IMR-90 (cell line): ENCODE measurements at regions not wholly inside any gene's neighbourhood (a gene's known extent, or its start where the extent isn't known, plus 50 kb on each side); places are given as distances from the start of the nearest gene placed in this dataset.

ENCODE experiments used
- ATAC-seq: fragments of 200-7000 bp; cut with Tn5 transposase; 2 replicates; pipeline ENCODE4 v1.9.1; 2020; ENCODE audit warnings: low read depth, mild to moderate bottlenecking, moderate library complexity
- BruUV-seq: library from RNA; stranded (reverse); fragments of 400-500 nt; replicated peaks from 2 replicates; lab custom pipeline; 2021; lab: Mats Ljungman, UMichigan
- CTCF ChIA-PET: fragments of 300-600 bp; formaldehyde crosslinking; extraction: SDS; loops from one replicate; lab custom pipeline; 2021; ENCODE audit warnings: antibody characterized with exemption; lab: Yijun Ruan, JAX
- POLR2A ChIA-PET: fragments of 300-600 bp; sonication (Branson Sonifier 250); formaldehyde crosslinking; loops from one replicate; lab custom pipeline; 2022; ENCODE audit warnings: antibody characterized with exemption; ENCODE audit not compliant: unreplicated experiment; lab: Charles Lee
- DNase-seq: peaks from one replicate; pipeline ENCODE4 v3.0.0; 2013
- H2AFZ ChIP-seq: replicated peaks from 2 replicates; pipeline ENCODE3; 2013; ENCODE audit warnings: low read length, mild to moderate bottlenecking; ENCODE audit not compliant: poor library complexity
- H2AK5ac ChIP-seq: 2 replicates; pipeline ENCODE4 v1.6.1; 2013; ENCODE audit warnings: low read depth, low read length, inconsistent platforms
- H2AK9ac ChIP-seq: replicated peaks from 2 replicates; pipeline ENCODE3; 2013; ENCODE audit warnings: mild to moderate bottlenecking, low read depth, low read length, moderate library complexity; ENCODE audit not compliant: poor library complexity
- H2BK120ac ChIP-seq: 2 replicates; pipeline ENCODE4 v1.6.1; 2013; ENCODE audit warnings: low read depth, low read length, inconsistent platforms
- H2BK15ac ChIP-seq: 3 replicates; pipeline ENCODE4 v1.6.1; 2013; ENCODE audit warnings: low read depth, low read length, inconsistent platforms
- H2BK20ac ChIP-seq: 2 replicates; pipeline ENCODE4 v1.6.1; 2013; ENCODE audit warnings: low read depth, mild to moderate bottlenecking, inconsistent platforms, low read length, moderate library complexity
- H2BK5ac ChIP-seq: 2 replicates; pipeline ENCODE4 v1.6.1; 2013; ENCODE audit warnings: mild to moderate bottlenecking, low read depth, low read length, inconsistent platforms; ENCODE audit not compliant: poor library complexity, severe bottlenecking
- H3K14ac ChIP-seq: replicated peaks from 2 replicates; pipeline ENCODE4 v1.6.1; 2013; ENCODE audit warnings: low read depth, low read length, inconsistent platforms
- H3K18ac ChIP-seq: 2 replicates; pipeline ENCODE4 v1.6.1; 2013; ENCODE audit warnings: low read depth, low read length, control low read depth
- H3K23ac ChIP-seq: 2 replicates; pipeline ENCODE4 v1.6.1; 2013; ENCODE audit warnings: low read depth, low read length, inconsistent platforms
- H3K27ac ChIP-seq: 2 replicates; pipeline ENCODE4 v1.5.1; 2013; ENCODE audit warnings: mild to moderate bottlenecking, control low read depth, low read length; ENCODE audit not compliant: insufficient read depth
- H3K27me3 ChIP-seq: 2 replicates; pipeline ENCODE4 v1.6.1; 2013; ENCODE audit warnings: low read length; ENCODE audit not compliant: control insufficient read depth, insufficient read depth
- H3K36me3 ChIP-seq: 2 replicates; pipeline ENCODE4 v1.6.1; 2013; ENCODE audit warnings: low read length, mixed read lengths; ENCODE audit not compliant: control insufficient read depth, insufficient read depth
- H3K4ac ChIP-seq: 2 replicates; pipeline ENCODE4 v1.6.1; 2013; ENCODE audit warnings: low read depth, low read length, inconsistent platforms
- H3K4me1 ChIP-seq: 2 replicates; pipeline ENCODE4 v1.6.1; 2013; ENCODE audit warnings: low read length, mixed read lengths; ENCODE audit not compliant: control insufficient read depth, insufficient read depth
- H3K4me2 ChIP-seq: 2 replicates; pipeline ENCODE4 v1.6.1; 2013; ENCODE audit warnings: low read depth, mild to moderate bottlenecking, control low read depth, low read length, moderate library complexity
- H3K4me3 ChIP-seq: 2 replicates; pipeline ENCODE4 v1.5.1; 2013; ENCODE audit warnings: low read depth, mild to moderate bottlenecking, control low read depth, low read length, moderate library complexity; ENCODE audit not compliant: insufficient read depth
- H3K56ac ChIP-seq: 2 replicates; pipeline ENCODE4 v1.6.1; 2013; ENCODE audit warnings: low read length, inconsistent platforms; ENCODE audit not compliant: insufficient read depth; ENCODE audit errors: extremely low read depth
- H3K79me1 ChIP-seq, 2 experiments: 2 replicates each; pipeline ENCODE4 v1.6.1; 2013; ENCODE audit warnings: low read length in 2 of 2, inconsistent platforms in 1 of 2, low read depth in 1 of 2
- H3K9ac ChIP-seq: 2 replicates; pipeline ENCODE4 v1.6.1; 2013; ENCODE audit warnings: low read depth, low read length, control low read depth
- H3K9me1 ChIP-seq: 2 replicates; pipeline ENCODE4 v1.6.1; 2013; ENCODE audit warnings: low read length, inconsistent platforms; ENCODE audit not compliant: insufficient read depth
- H3K9me3 ChIP-seq: 2 replicates; pipeline ENCODE4 v1.6.1; 2013; ENCODE audit warnings: low read length; ENCODE audit not compliant: control insufficient read depth, insufficient read depth
- H4K20me1 ChIP-seq: 2 replicates; pipeline ENCODE4 v1.6.1; 2013; ENCODE audit warnings: low read length, inconsistent platforms; ENCODE audit not compliant: insufficient read depth
- H4K5ac ChIP-seq: 2 replicates; pipeline ENCODE4 v1.6.1; 2013; ENCODE audit warnings: mild to moderate bottlenecking, low read depth, low read length, control low read depth
- H4K8ac ChIP-seq, 2 experiments: 2 replicates each; pipeline ENCODE4 v1.6.1; 2013; ENCODE audit warnings: low read depth in 2 of 2, low read length in 2 of 2, control low read depth in 1 of 2, inconsistent platforms in 1 of 2
- H4K91ac ChIP-seq: 2 replicates; pipeline ENCODE4 v1.6.1; 2013; ENCODE audit warnings: low read depth, low read length, inconsistent platforms; ENCODE audit not compliant: insufficient read depth
- CHD1 ChIP-seq: IDR thresholded peaks from 2 replicates; pipeline ENCODE4 v1.6.1; 2012; ENCODE audit warnings: low read depth, low read length, improper control_type of control experiment
- NFE2L2 ChIP-seq: fragments of 150-350 bp; IDR thresholded peaks from 2 replicates; pipeline ENCODE4 v1.6.1; 2016; ENCODE audit warnings: low read depth, mild to moderate bottlenecking, low read length
- WGBS, 2 experiments: methylation state at CpG; one replicate each; pipeline versions ENCODE4 v1.1.5 to v1.1.7; 2013; ENCODE audit warnings: missing lambda C conversion rate in 2 of 2; ENCODE audit not compliant: insufficient read length in 1 of 2; ENCODE audit errors: extremely low coverage in 2 of 2; 5-methylcytosine and 5-hydroxymethylcytosine counted together
- dilution Hi-C: fragments of 300-500 bp; cut with HindIII; formaldehyde crosslinking; loops from one replicate; pipeline ENCODE4 v1.14.3; 2018; ENCODE audit warnings: low sequenced_read_pairs; ENCODE audit not compliant: unreplicated experiment
- in situ Hi-C: fragments of 300-500 bp; cut with MboI; formaldehyde crosslinking; loops from 3 replicates; pipeline ENCODE4 v1.14.3; 2019; ENCODE audit warnings: low sequenced_read_pairs, inconsistent platforms, mixed read lengths
- intact Hi-C: fragments of 100-400 bp; cut with micrococcal nuclease; formaldehyde crosslinking; loops from 2 replicates; pipeline ENCODE4 v1.10.0; 2022

DNA sequence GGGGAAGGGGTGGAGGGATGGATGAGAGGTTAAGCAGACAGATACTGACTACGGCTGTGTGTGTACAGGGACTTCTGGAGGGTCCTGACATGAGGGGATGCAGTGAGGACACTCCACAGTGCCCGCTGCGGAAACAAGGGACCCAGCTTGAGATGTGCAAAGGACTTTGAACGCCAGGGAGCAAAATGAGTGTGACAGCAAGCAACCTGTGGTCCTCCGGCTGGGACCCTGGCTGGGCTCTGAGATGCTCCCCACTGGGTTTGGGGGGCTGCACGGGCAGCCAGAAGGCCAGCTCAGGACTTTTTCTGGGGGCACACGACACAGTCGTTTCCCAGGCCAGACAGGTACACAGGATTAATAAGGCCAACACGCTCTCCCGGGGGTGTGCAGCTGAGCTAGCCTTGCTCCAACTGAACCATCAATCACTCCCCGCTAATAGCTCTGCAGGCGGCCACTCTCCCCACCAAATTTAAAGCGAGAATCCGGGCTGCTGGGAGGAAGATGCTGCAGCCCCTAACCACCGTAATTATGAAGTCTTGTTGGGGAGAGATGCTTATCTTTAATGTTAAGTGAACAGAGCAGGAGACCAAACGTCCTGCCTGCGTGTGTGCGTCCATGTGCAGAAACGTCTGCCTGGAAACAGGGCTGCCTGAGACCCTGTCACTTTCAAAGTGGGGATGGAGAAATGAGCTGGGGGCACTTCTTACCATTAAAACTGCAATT is 51.6 kb upstream of the DLK1 start:
- H2BK20ac ChIP-seq = no peak overlapping the region
- H3K9me1 ChIP-seq = no peaks in the 10 kb centered on the region; the same call in 1 of the 2 replicates
- H3K4me2 ChIP-seq = no peak overlapping the region
- H2BK15ac ChIP-seq = no peak overlapping the region
- no peaks in the 10 kb centered on the region; the same call in 1 of the 2 replicates for H4K20me1 ChIP-seq
- peaks cover 10% of the 10 kb centered on the region for H3K4me1 ChIP-seq
- in situ Hi-C loops = no loop called here
- peaks cover 5% of the 10 kb centered on the region for H3K9me3 ChIP-seq
- no peaks in the 10 kb centered on the region for H3K79me1 ChIP-seq
- no peak overlapping the region for H4K5ac ChIP-seq
- no peak overlapping the region for H3K4me3 ChIP-seq
- peaks cover 44% of the 10 kb centered on the region for H3K27me3 ChIP-seq
- H3K27ac ChIP-seq = no peak overlapping the region
- ATAC-seq = no peak
- no peak overlapping the region for H2BK120ac ChIP-seq
- CTCF ChIA-PET = interaction anchor here (1.2 kb wide), 1 partner anchor 11 kb away, joined by 3 read pairs; no protein-coding TSS in a partner anchor
- no peaks in the 10 kb centered on the region for H3K36me3 ChIP-seq
- no peak overlapping the region for H2BK5ac ChIP-seq
- no peak for DNase-seq
- no peak overlapping the region for H2AFZ ChIP-seq
- POLR2A ChIA-PET = no interaction called here
- dilution Hi-C loops = no loop called here
- H3K18ac ChIP-seq = no peak overlapping the region
- H2AK5ac ChIP-seq = no peak overlapping the region
- TF ChIP-seq CHD1 = no peak
- no peak for TF ChIP-seq NFE2L2
- no peak overlapping the region for H3K4ac ChIP-seq
- no peak overlapping the region for H3K9ac ChIP-seq
- intact Hi-C loops = no loop called here
- no peak overlapping the region for H2AK9ac ChIP-seq
- no TSS peak for BruUV-seq
- no peak overlapping the region for H3K23ac ChIP-seq
- H4K91ac ChIP-seq = no peak overlapping the region
- H3K14ac ChIP-seq = no peak overlapping the region
- WGBS, 2 experiments = 66% methylated on average over 5 of the region's 19 CpGs; no CpG with 5 or more reads in 1 of the 2 experiments
- H4K8ac ChIP-seq = no peak overlapping the region
- no peak overlapping the region for H3K56ac ChIP-seq
